Sigmoid colon (tissue), 3 donors: ENCODE measurements at regions not wholly inside any gene's neighbourhood (a gene's known extent, or its start where the extent isn't known, plus 50 kb on each side); places are given as distances from the start of the nearest gene placed in this dataset.

Experiments
- POLR2A ChIP-seq, 2 donors: fragments of 450-650 bp; IDR thresholded peaks; one replicate each; pipeline ENCODE4 v1.6.1; 2016; ENCODE audit warnings: antibody characterized with exemption in 2 of 2, mild to moderate bottlenecking in 2 of 2, moderate library complexity in 2 of 2
- TF ChIP-seq, protein P1 (sequence below), 4 experiments: fragments of 450-650 bp in 3 of 4; fragments of 200-600 bp in 1 of 4; IDR thresholded peaks; one replicate each; pipeline ENCODE4 v1.5.1; 2016 to 2019; ENCODE audit warnings: antibody characterized with exemption in 4 of 4, mild to moderate bottlenecking in 3 of 4, moderate library complexity in 2 of 4

DNA sequence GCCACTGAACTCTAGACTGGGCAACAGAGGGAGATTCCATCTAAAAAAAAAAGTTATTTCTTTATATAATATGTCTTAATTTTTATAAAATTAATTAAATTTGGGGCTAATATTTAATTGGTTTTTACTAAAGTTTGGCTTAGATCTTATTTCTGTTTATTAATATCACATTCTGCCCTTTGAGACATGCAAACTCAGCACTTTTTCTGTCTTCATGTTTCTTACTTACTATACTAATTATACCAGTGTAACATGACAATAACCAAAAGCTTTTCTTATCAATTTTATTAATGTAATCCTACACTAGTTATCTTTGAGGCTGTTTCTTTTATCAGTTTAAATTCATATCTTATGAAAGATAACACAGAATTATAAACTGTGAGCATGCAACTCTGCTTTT is 475.9 kb upstream of the GRID2 start:
- no peak for TF ChIP-seq POLR2A (IDR thresholded peaks at IDR 0.05)
- TF ChIP-seq, protein P1, sequence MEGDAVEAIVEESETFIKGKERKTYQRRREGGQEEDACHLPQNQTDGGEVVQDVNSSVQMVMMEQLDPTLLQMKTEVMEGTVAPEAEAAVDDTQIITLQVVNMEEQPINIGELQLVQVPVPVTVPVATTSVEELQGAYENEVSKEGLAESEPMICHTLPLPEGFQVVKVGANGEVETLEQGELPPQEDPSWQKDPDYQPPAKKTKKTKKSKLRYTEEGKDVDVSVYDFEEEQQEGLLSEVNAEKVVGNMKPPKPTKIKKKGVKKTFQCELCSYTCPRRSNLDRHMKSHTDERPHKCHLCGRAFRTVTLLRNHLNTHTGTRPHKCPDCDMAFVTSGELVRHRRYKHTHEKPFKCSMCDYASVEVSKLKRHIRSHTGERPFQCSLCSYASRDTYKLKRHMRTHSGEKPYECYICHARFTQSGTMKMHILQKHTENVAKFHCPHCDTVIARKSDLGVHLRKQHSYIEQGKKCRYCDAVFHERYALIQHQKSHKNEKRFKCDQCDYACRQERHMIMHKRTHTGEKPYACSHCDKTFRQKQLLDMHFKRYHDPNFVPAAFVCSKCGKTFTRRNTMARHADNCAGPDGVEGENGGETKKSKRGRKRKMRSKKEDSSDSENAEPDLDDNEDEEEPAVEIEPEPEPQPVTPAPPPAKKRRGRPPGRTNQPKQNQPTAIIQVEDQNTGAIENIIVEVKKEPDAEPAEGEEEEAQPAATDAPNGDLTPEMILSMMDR (IDR thresholded peaks at IDR 0.05), result no peak
